HCT116 (cell line): ENCODE measurements at regions not wholly inside any gene's neighbourhood (a gene's known extent, or its start where the extent isn't known, plus 50 kb on each side); places are given as distances from the start of the nearest gene placed in this dataset.

Experiments used
- ATAC-seq: fragments of 200-7000 bp; cut with Tn5 transposase; 2 replicates; pipeline ENCODE4 v1.9.1; 2020; ENCODE audit warnings: mild to moderate bottlenecking, moderate library complexity
- BruUV-seq: library from RNA; stranded (reverse); fragments of 400-500 nt; replicated peaks from 2 replicates; lab custom pipeline; 2021; lab: Mats Ljungman, UMichigan
- CTCF ChIA-PET: fragments of 300-600 bp; sonication (Branson Sonifier 250); formaldehyde crosslinking; loops from one replicate; lab custom pipeline; 2021; ENCODE audit warnings: antibody characterized with exemption; lab: Charles Lee
- POLR2A ChIA-PET: fragments of 300-600, 350-600 bp; sonication (Branson Sonifier 250); formaldehyde crosslinking; loops from one replicate; lab custom pipeline; 2021; ENCODE audit warnings: antibody characterized with exemption; lab: Charles Lee
- RAD21 ChIA-PET, 2 experiments: fragments of 300-600 bp; sonication (Branson Sonifier 250); formaldehyde crosslinking; loops; one replicate each; lab custom pipeline; 2023; ENCODE audit warnings: low total read pairs in 2 of 2; ENCODE audit not compliant: uncharacterized antibody in 2 of 2, unreplicated experiment in 2 of 2, low non-redundant PET in 1 of 2; lab: Charles Lee
- DNase-seq: peaks from one replicate; pipeline ENCODE4 v3.0.0-alpha.2; 2010; ENCODE audit warnings: low read depth, low spot score
- H2AFZ ChIP-seq: fragments of 200-600 bp; shearing (Covaris generic), sonication (generic); 2 replicates; pipeline ENCODE4 v1.6.1; 2017; ENCODE audit warnings: low read depth, mixed run types, mixed read lengths, antibody characterized with exemption, low read length; ENCODE audit not compliant: poor library complexity, severe bottlenecking
- H3K27ac ChIP-seq: 2 replicates; pipeline ENCODE4 v1.5.1; 2012; ENCODE audit warnings: low read depth, low read length
- H3K27me3 ChIP-seq: fragments of 200-600 bp; sonication (generic); 2 replicates; pipeline ENCODE4 v1.6.1; 2016; ENCODE audit warnings: mixed run types, low read length, mixed read lengths; ENCODE audit not compliant: insufficient read depth
- H3K36me3 ChIP-seq, 2 experiments: fragments of 200-500 bp in 1 of 2; fragments of 200-600 bp in 1 of 2; sonication (Bioruptor generic) in 1 of 2; sonication (generic) in 1 of 2; 2 replicates each; pipeline versions ENCODE4 v1.5.1 to v1.6.1; 2014 to 2016; ENCODE audit warnings: low read length in 2 of 2, inconsistent platforms in 1 of 2, mixed read lengths in 1 of 2, mixed run types in 1 of 2; ENCODE audit not compliant: insufficient read depth in 2 of 2, control insufficient read depth in 1 of 2
- H3K4me1 ChIP-seq, 2 experiments: fragments of 200-600 bp in 1 of 2; sonication (generic) in 1 of 2; 2 replicates each; pipeline versions ENCODE4 v1.5.1 to v1.6.1; 2012 to 2017; ENCODE audit warnings: low read length in 2 of 2, inconsistent platforms in 1 of 2, mild to moderate bottlenecking in 1 of 2, mixed read lengths in 1 of 2, mixed run types in 1 of 2, moderate library complexity in 1 of 2; ENCODE audit not compliant: insufficient read depth in 2 of 2, control insufficient read depth in 1 of 2
- H3K4me2 ChIP-seq: fragments of 200-600 bp; sonication (generic); 2 replicates; pipeline ENCODE4 v1.6.1; 2017; ENCODE audit warnings: mixed run types, low read length, mixed read lengths
- H3K4me3 ChIP-seq, 2 experiments: fragments of 200-600 bp in 1 of 2; sonication (generic) in 1 of 2; replicated peaks in 1 of 2; 2 replicates each; pipeline ENCODE4 v1.5.1; 2011 to 2016; ENCODE audit warnings: low read length in 2 of 2, control low read depth in 1 of 2, low read depth in 1 of 2, mild to moderate bottlenecking in 1 of 2, mixed read lengths in 1 of 2, mixed run types in 1 of 2
- H3K79me2 ChIP-seq: fragments of 200-600 bp; sonication (generic); 2 replicates; pipeline ENCODE4 v1.6.1; 2017; ENCODE audit warnings: mild to moderate bottlenecking, mixed run types, low read length, moderate library complexity, mixed read lengths; ENCODE audit not compliant: insufficient read depth
- H3K9ac ChIP-seq: fragments of 200-600 bp; sonication (generic); 2 replicates; pipeline ENCODE4 v1.6.1; 2016; ENCODE audit warnings: low read length, mixed read lengths
- H3K9me2 ChIP-seq: fragments of 200-600 bp; sonication (generic), shearing (Covaris generic); 2 replicates; pipeline ENCODE4 v1.6.1; 2017; ENCODE audit warnings: mixed run types, mild to moderate bottlenecking, moderate library complexity; ENCODE audit not compliant: insufficient read depth
- H3K9me3 ChIP-seq, 2 experiments: fragments of 200-500 bp in 1 of 2; fragments of 200-600 bp in 1 of 2; sonication (Bioruptor generic) in 1 of 2; sonication (generic) in 1 of 2; 2 replicates each; pipeline ENCODE4 v1.6.1; 2014 to 2017; ENCODE audit warnings: low read length in 2 of 2, mixed read lengths in 2 of 2, inconsistent platforms in 1 of 2, low read depth in 1 of 2, mild to moderate bottlenecking in 1 of 2, mixed run types in 1 of 2, moderate library complexity in 1 of 2; ENCODE audit not compliant: control insufficient read depth in 1 of 2, insufficient read depth in 1 of 2
- H4K20me1 ChIP-seq: fragments of 200-600 bp; sonication (generic), shearing (Covaris generic); 2 replicates; pipeline ENCODE4 v1.6.1; 2017; ENCODE audit warnings: mixed run types, mild to moderate bottlenecking, moderate library complexity; ENCODE audit not compliant: insufficient read depth
- ATF3 ChIP-seq: IDR thresholded peaks from 2 replicates; pipeline ENCODE4 v1.6.1; 2012
- CBX3 ChIP-seq: IDR thresholded peaks from 2 replicates; pipeline ENCODE4 v1.6.1; 2012; ENCODE audit warnings: low read depth
- EGR1 ChIP-seq: IDR thresholded peaks from 2 replicates; pipeline ENCODE4 v1.6.1; 2012; ENCODE audit warnings: low read depth
- EZH2 ChIP-seq: fragments of 200-600 bp; sonication (generic); IDR thresholded peaks from 2 replicates; pipeline ENCODE4 v1.6.1; 2017; ENCODE audit warnings: antibody characterized with exemption, mixed run types
- EZH2phosphoT487 ChIP-seq: fragments of 200-600 bp; IDR thresholded peaks from 2 replicates; pipeline ENCODE4 v1.6.1; 2018; ENCODE audit warnings: antibody characterized with exemption, borderline replicate concordance
- FOSL1 ChIP-seq: IDR thresholded peaks from 2 replicates; pipeline ENCODE4 v1.6.1; 2012; ENCODE audit warnings: low read depth
- JUND ChIP-seq: IDR thresholded peaks from 2 replicates; pipeline ENCODE4 v1.6.1; 2012
- POLR2A ChIP-seq: IDR thresholded peaks from 2 replicates; pipeline ENCODE4 v1.7.0; 2011; ENCODE audit warnings: borderline replicate concordance; ENCODE audit not compliant: insufficient read depth, insufficient read length; ENCODE audit errors: extremely low read depth
- RAD21 ChIP-seq: IDR thresholded peaks from 2 replicates; pipeline ENCODE4 v1.6.1; 2012; ENCODE audit warnings: low read depth, mild to moderate bottlenecking
- SIN3A ChIP-seq: IDR thresholded peaks from 2 replicates; pipeline ENCODE4 v1.6.1; 2012; ENCODE audit warnings: low read depth
- YY1 ChIP-seq: IDR thresholded peaks from 2 replicates; pipeline ENCODE4 v1.6.1; 2011; ENCODE audit warnings: low read length, low read depth, moderate library complexity, mild to moderate bottlenecking; ENCODE audit not compliant: insufficient replicate concordance; ENCODE audit errors: extremely low read depth
- ZFX ChIP-seq: fragments of 450-650 bp; IDR thresholded peaks from 2 replicates; pipeline ENCODE4 v1.6.1; 2017
- ZNF274 ChIP-seq: fragments of 200-500 bp; sonication (Bioruptor generic); IDR thresholded peaks from 2 replicates; pipeline ENCODE4 v1.6.1; 2014; ENCODE audit warnings: mild to moderate bottlenecking, low read depth, low read length, inconsistent platforms
- intact Hi-C: fragments of 100-400 bp; cut with micrococcal nuclease; formaldehyde crosslinking; loops from 2 replicates; pipeline ENCODE4 v1.10.0; 2022
- TF ChIP-seq, protein P1 (sequence below), 3 experiments: fragments of 200-600 bp in 1 of 3; sonication (generic) in 1 of 3; IDR thresholded peaks in 2 of 3; conservative IDR thresholded peaks in 1 of 3; 2 replicates each; pipeline ENCODE4 v1.5.1; 2012 to 2017; ENCODE audit warnings: low read depth in 2 of 3, low read length in 2 of 3, antibody characterized with exemption in 1 of 3, borderline replicate concordance in 1 of 3, control low read depth in 1 of 3, mild to moderate bottlenecking in 1 of 3, mixed read lengths in 1 of 3, mixed run types in 1 of 3, moderate library complexity in 1 of 3; ENCODE audit not compliant: insufficient read depth in 1 of 3

- TF ChIP-seq, protein P1, sequence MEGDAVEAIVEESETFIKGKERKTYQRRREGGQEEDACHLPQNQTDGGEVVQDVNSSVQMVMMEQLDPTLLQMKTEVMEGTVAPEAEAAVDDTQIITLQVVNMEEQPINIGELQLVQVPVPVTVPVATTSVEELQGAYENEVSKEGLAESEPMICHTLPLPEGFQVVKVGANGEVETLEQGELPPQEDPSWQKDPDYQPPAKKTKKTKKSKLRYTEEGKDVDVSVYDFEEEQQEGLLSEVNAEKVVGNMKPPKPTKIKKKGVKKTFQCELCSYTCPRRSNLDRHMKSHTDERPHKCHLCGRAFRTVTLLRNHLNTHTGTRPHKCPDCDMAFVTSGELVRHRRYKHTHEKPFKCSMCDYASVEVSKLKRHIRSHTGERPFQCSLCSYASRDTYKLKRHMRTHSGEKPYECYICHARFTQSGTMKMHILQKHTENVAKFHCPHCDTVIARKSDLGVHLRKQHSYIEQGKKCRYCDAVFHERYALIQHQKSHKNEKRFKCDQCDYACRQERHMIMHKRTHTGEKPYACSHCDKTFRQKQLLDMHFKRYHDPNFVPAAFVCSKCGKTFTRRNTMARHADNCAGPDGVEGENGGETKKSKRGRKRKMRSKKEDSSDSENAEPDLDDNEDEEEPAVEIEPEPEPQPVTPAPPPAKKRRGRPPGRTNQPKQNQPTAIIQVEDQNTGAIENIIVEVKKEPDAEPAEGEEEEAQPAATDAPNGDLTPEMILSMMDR (IDR thresholded peaks at IDR 0.05 in 2 of 3, conservative IDR thresholded peaks at IDR 0.05 in 1 of 3; ENCODE audit: borderline replicate concordance in 1 of 3, insufficient read depth in 1 of 3, low read depth in 2 of 3, low read length in 2 of 3): no peak
- TF ChIP-seq FOSL1 (no peak), YY1 (no peak), EZH2 (no peak), JUND (no peak), ZFX (no peak), ZNF274 (no peak), EZH2phosphoT487 (no peak), RAD21 (no peak), SIN3A (no peak), EGR1 (no peak), CBX3 (no peak), POLR2A (no peak), ATF3 (no peak)
- no peaks in the 10 kb centered on the region for H3K79me2 ChIP-seq
- no peak overlapping the region for H2AFZ ChIP-seq
- ATAC-seq (no peak), DNase-seq (no peak)
- intact Hi-C loops: no loop called here
- BruUV-seq: no TSS peak
- RAD21 ChIA-PET: no interaction called here
- CTCF ChIA-PET: no interaction called here
- no peaks in the 10 kb centered on the region for H3K36me3 ChIP-seq
- H3K4me2 ChIP-seq: no peak overlapping the region
- no peaks in the 10 kb centered on the region for H3K27me3 ChIP-seq
- no peaks in the 10 kb centered on the region for H3K4me1 ChIP-seq
- H3K4me3 ChIP-seq: no peak overlapping the region
- H3K9ac ChIP-seq: no peak overlapping the region
- H4K20me1 ChIP-seq: no peaks in the 10 kb centered on the region
- H3K27ac ChIP-seq: no peak overlapping the region
- POLR2A ChIA-PET: no interaction called here
- H3K9me2 ChIP-seq: no peaks in the 10 kb centered on the region
- peaks cover 0 to 14% of the 10 kb centered on the region in 2 experiments; a peak in 1 of 4 replicates for H3K9me3 ChIP-seq
Observed at GRCh38 chr4:23305026-23305425, 584.8 kb downstream of the PPARGC1A start.
